ENCODE measurements at regions not wholly inside any gene's neighbourhood (a gene's known extent, or its start where the extent isn't known, plus 50 kb on each side); places are given as distances from the start of the nearest gene placed in this dataset.

GRCh38 chr20:12305188-12305950, 387.7 kb downstream of the BTBD3 start:
- DNase-seq: no peak

DNA sequence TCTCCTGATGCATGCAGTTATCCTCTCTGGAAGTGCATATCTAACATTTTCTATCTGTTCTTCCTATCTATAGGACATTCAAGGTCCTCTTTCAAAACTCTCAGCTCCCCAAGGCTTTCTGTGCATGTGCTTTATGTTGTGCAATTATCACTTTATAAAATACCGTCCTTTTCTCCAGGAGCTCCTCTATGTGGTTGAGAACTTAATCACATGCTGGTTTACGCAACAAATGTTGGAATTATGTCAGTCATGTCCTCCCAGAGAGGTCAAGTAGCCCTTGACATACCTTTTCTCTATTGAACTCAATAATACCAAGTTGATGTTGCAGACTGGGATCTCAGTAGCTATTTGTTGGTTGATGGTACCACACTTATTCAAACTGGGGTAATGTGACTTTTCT, 388.4 kb downstream of the BTBD3 start:
- DNase-seq: no peak

- no peak for DNase-seq
These were observed 393.6 kb downstream of the BTBD3 start for GRCh38 chr20:12311094-12311865.

DNA sequence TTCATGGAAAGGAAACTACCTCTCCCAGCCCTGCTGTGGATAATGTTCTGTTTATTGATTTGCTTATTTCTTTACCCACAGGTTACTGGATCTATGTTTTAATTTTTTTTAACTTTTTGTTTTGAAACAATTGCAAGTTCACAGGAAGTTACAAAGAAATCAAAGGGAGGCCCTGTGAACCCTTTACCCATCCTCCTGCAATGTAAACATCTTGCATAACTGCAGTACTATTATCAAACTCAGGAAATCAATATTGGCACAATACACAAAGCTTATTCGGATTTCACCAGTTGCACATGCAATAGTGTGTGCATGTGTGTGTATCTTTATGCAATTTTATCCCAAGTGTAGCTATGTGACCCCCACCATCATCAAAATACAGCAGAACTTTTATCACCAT, 398.0 kb downstream of the BTBD3 start:
- DNase-seq: no peak

GRCh38 chr20:12316794-12317193, 399.1 kb downstream of the BTBD3 start:
- no peak for DNase-seq

DNA sequence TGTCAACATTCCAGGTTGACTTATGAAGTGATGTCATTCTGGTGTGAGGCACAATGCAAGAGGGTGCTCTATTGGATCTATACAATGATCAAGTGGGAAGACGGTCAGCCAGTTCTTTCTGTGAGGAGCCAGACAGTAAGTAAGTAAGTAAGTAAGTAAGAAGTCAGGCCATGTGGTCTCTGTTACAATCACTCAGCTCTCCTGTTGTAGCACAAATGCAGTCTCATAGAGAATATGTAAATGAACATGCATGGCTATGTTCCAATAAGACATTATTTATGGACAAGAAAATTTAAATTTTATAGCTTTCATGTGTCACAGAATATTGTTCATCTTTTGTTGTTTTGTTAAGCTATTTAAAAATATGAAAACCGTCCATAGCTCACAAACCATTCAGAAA, 399.7 kb downstream of the BTBD3 start:
- DNase-seq: no peak

- DNase-seq: no peak
These were observed 400.4 kb downstream of the BTBD3 start for GRCh38 chr20:12318043-12318442.

DNA sequence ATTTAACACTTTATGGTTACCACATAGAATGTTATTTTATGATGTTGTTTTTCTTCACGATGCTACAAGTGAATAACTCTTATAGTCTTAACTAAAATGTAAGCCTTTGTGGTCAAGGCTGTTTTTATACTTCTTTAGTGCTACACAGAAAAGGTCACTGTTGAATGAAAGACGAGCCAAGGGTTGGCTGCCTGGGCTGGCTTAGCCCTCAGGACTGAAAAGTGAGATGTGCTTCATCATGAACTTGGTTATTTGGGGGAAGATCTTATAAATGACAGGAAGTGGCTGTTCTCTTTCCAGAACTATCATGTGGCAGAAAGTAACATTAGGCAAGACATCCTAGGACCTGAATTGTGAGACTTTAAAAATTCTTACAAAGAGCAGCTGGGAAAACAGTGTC, 404.0 kb downstream of the BTBD3 start:
- no peak for DNase-seq

DNA sequence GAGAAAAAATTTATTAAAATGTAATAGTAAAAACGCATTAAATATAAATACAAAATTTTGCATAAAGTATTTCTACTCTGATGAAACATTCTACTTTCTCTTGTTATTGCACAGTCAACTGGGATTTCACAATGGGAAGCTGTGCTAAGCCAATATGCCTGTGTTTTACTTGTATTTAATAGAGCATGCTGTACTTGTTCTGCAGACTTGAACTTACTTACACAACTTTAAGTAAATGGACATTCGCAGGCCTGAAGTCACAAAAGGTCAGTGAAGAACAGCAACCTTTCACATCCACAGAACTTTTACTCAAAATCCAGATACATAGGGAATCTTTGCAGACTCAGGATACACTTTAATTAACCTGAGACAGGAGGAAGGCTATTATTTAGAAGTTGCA, 409.5 kb downstream of the BTBD3 start:
- no peak for DNase-seq

DNA sequence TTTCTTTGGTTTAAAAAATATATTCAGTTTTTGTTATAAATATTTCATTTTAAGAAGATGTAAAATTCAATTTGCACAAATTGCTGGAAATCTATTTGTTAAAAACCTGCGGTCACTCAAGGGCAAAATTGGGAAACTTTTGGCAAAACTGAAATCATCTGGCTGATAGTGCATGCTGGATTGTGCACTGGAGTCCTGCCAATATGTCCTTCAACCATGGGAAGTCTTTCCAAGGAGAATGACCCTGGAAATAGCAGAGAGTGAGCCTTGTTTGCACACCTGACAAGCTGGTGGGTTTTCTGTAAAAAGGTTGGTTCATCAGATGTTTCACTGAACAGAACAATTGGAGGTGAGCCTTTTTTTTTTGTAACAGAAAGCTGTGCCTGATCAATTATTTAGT, 413.5 kb downstream of the BTBD3 start:
- DNase-seq: no peak

DNA sequence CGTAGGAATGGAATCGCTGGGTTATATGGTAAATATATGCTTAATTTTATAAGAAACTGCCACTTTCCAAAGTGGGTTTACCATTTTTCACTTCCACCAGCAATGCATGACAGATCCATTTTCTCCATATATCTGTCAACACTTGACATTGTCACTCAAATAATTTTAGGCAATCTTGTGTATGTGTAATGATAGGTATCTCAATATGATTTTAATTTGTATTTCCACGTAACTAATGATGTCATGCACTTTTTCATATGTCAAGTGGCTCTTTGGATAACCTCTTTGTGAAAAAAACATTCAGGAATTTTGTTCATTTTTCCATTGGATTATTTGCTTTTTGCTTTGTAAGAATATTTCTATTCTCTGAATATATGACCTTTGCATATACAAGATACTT, 419.9 kb downstream of the BTBD3 start:
- DNase-seq: no peak

DNA sequence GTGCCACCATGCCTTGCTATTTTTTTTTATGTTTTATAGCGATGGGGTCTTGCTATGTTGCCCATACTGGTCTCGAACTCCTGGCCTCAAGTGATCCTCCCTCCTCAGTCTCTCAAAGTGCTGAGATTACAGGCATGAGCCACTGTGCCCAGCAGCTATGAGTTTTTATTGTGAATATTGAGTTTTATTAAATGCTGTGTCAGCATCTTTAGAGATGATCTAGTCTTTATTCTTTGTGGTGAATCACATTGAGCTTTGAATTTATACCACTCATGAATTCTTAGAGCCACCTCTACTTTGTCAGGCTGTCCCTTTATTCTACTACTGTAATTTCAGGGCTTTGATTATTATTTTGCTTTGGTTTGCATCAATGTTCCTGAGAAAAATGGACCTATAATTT, 428.3 kb downstream of the BTBD3 start:
- no peak for DNase-seq

- DNase-seq: no peak
These were observed 436.1 kb downstream of the BTBD3 start for GRCh38 chr20:12353842-12354241.

- DNase-seq: no peak
These were observed 437.0 kb downstream of the BTBD3 start for GRCh38 chr20:12354725-12355124.

- DNase-seq: no peak
These were observed 437.5 kb downstream of the BTBD3 start for GRCh38 chr20:12355185-12355584.

- no peak for DNase-seq
These were observed 440.4 kb downstream of the BTBD3 start for GRCh38 chr20:12358006-12358654.

DNA sequence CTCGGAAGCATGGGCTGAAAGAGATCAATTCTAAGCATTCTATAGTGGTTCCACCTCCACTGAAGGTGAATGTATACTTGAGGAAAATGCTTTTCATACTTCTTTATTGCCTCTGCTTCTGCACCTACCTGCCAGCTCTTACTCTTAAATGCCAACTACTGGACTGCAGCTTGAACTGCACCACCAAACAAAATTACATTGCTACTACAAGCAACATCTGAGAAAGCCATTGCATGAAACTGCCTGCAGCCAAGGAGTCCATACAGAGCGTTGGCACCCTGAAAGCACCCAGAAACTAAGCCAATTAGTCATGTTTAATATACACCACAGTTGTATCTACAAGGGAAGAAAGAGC, 440.9 kb downstream of the BTBD3 start:
- no peak for DNase-seq

DNA sequence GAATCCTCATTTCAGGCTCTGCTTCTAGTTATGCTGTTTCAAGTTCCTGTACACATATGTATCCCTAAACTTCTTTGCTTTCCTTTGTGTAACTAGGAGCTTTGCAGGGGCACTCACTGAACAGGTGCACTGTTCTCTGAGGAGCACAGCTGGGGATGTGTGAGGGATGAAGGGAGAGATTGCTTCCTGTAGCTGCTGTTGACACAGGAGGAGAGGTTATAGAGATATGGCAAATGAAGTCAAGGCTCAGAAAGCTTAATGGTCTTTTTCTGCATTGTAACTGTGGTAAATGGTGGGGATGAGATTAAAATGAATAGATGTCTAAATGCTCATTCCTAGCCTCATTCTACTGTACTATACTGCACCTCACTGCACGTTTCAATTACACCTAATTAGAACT, 454.3 kb downstream of the BTBD3 start:
- DNase-seq: no peak

- DNase-seq: no peak
These were observed 454.9 kb downstream of the BTBD3 start for GRCh38 chr20:12372557-12372956.

DNA sequence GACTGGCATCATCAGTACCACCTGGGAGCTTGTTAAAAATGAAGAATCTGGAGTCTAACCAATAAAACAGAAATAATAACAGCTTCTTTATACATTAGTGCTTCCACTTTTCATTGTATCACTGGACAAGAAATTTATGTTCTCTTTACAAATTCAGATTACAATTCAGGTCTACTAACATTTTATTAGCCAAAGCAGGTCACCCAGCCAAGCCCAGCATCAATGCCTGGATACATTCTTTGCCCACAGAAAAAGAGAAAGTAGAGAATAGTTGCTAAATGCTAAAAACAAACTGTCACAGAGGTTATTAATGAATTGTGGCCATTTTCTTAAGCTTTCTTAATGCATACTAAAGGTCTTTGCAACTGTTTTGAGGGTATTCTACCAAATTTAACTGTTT, 458.3 kb downstream of the BTBD3 start:
- no peak for DNase-seq

- no peak for DNase-seq
These were observed 466.1 kb downstream of the BTBD3 start for GRCh38 chr20:12383821-12384220.

DNA sequence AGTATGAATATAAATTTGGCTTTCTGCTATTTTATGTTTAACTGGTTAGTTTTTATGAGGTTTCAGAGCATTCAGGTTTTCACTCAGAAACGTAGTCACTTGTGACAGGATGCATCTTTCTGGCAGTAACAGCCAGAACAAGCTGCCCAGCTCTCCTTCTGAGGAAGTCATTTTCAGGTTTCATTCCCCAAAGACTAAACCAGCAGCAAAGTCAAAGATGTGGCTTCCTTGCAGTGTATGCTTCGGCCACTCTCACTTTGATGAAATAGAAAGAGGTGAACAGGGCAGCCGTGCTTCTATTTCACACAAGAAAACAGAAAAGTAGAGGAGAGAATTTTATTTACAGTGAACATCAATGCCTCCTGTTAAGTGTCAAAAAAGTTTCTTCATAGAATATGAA, 469.1 kb downstream of the BTBD3 start:
- no peak for DNase-seq

DNA sequence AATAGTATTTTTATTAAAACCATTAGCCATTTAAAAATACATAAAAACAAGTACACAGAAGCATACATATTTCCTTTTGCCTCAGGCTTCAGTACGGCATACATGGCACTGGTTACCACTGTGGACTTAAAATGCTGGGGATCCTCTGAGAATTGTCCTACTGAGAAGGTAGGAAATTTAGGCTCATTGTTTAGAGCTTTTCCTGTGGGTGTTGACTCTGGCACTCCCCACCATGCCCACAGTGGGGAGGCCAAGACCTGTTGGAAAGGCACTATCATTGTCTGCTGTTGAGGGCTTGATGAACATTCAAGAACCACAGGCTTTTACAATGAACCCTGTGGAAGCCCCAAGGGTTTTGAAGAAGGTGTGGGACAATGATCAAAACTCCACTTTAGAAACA, 473.4 kb downstream of the BTBD3 start:
- no peak for DNase-seq

- no peak for DNase-seq
These were observed 477.1 kb downstream of the BTBD3 start for GRCh38 chr20:12394786-12395185.
